ENCODE measurements at regions not wholly inside any gene's neighbourhood (a gene's known extent, or its start where the extent isn't known, plus 50 kb on each side); places are given as distances from the start of the nearest gene placed in this dataset.

DNA sequence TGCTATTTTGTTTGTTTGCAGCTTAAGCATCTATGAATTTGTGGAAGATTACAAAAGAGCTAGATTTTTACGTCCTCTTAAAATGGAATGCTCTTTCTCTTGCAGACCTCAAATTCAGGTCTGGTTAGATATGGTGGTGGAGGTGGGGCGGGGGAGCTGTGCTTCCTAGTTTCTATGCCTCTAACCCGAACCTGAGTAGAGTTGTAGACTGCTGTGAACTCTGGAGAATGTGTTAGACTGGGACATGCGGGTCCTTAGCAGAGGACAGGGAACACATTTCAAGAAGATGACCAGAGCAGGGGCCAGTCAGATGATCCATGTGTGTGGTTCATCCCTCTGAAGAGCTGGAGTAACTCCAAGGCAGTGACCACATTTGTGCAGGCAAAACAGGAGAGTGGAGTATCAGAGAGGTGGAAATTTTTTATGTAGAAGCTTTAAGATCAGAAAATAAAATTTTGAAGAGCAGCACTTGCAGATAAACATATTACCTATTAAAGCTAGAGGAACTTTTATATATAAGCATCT, 154.9 kb downstream of the FAM174A start:
- Histone ChIP-seq H3K4me1 (ENCODE audit: control insufficient read depth in 2 of 3, insufficient read depth in 2 of 3, low read depth in 1 of 3, low read length in 3 of 3) (no peaks in the 10 kb centered on the region), H3K4me3 (ENCODE audit: low read length in 3 of 3) (no peak overlapping the region), H3K36me3 (ENCODE audit: control insufficient read depth in 2 of 3, insufficient read depth in 3 of 3, low read length in 3 of 3) (no peaks in the 10 kb centered on the region), H3K9ac (ENCODE audit: low read length in 3 of 3) (no peak overlapping the region), H3K27me3 (ENCODE audit: control insufficient read depth, insufficient read depth, low read length) (no peaks in the 10 kb centered on the region), H3K27ac (ENCODE audit: low read depth in 2 of 2, low read length in 2 of 2) (no peak overlapping the region), H3K9me3 (ENCODE audit: control insufficient read depth in 2 of 3, insufficient read depth in 1 of 3, low read length in 3 of 3) (no peaks in the 10 kb centered on the region)
- no peak for FAIRE-seq
- intact Hi-C loops (cut with DNase I): no loop called here
- no peak for DNase-seq
- TF ChIP-seq, protein P1, sequence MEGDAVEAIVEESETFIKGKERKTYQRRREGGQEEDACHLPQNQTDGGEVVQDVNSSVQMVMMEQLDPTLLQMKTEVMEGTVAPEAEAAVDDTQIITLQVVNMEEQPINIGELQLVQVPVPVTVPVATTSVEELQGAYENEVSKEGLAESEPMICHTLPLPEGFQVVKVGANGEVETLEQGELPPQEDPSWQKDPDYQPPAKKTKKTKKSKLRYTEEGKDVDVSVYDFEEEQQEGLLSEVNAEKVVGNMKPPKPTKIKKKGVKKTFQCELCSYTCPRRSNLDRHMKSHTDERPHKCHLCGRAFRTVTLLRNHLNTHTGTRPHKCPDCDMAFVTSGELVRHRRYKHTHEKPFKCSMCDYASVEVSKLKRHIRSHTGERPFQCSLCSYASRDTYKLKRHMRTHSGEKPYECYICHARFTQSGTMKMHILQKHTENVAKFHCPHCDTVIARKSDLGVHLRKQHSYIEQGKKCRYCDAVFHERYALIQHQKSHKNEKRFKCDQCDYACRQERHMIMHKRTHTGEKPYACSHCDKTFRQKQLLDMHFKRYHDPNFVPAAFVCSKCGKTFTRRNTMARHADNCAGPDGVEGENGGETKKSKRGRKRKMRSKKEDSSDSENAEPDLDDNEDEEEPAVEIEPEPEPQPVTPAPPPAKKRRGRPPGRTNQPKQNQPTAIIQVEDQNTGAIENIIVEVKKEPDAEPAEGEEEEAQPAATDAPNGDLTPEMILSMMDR (IDR thresholded peaks at IDR 0.05; ENCODE audit: borderline replicate concordance, extremely low read depth, insufficient read depth): no peak

DNA sequence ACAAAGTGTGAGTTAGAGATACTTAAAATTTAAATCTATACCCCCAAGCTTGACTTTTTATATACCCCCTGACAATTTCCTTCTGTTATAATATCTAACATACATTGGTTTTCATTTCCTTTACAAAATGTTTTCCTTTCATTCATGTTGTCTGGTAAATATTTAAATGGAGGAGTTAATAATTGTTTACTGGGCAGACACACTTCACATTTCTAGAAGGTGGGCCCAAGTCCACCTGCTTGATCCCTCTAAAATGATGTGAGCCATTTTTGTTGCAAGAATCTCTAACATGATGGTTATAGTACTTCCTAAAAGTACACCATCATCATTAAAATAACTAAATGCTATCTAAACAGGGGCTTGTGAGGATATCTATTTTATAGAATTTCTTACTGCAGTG, 155.9 kb downstream of the FAM174A start:
- intact Hi-C loops (cut with DNase I): no loop called here
- TF ChIP-seq, protein P1 (IDR thresholded peaks at IDR 0.05; ENCODE audit: borderline replicate concordance, extremely low read depth, insufficient read depth): no peak
- no peak overlapping the region for H3K9ac ChIP-seq (ENCODE audit: low read length in 3 of 3)
- peak in 2 of 5 donors; percentile 8 to 10 for DNase-seq
- no peaks in the 10 kb centered on the region for H3K4me1 ChIP-seq (ENCODE audit: control insufficient read depth in 2 of 3, insufficient read depth in 2 of 3, low read depth in 1 of 3, low read length in 3 of 3)
- no peak overlapping the region for H3K4me3 ChIP-seq (ENCODE audit: low read length in 3 of 3)
- no peaks in the 10 kb centered on the region for H3K36me3 ChIP-seq (ENCODE audit: control insufficient read depth in 2 of 3, insufficient read depth in 3 of 3, low read length in 3 of 3)
- H3K27me3 ChIP-seq (ENCODE audit: control insufficient read depth, insufficient read depth, low read length): no peaks in the 10 kb centered on the region
- no peaks in the 10 kb centered on the region for H3K9me3 ChIP-seq (ENCODE audit: control insufficient read depth in 2 of 3, insufficient read depth in 1 of 3, low read length in 3 of 3)
- H3K27ac ChIP-seq (ENCODE audit: low read depth in 2 of 2, low read length in 2 of 2): no peak overlapping the region
- FAIRE-seq: no peak

DNA sequence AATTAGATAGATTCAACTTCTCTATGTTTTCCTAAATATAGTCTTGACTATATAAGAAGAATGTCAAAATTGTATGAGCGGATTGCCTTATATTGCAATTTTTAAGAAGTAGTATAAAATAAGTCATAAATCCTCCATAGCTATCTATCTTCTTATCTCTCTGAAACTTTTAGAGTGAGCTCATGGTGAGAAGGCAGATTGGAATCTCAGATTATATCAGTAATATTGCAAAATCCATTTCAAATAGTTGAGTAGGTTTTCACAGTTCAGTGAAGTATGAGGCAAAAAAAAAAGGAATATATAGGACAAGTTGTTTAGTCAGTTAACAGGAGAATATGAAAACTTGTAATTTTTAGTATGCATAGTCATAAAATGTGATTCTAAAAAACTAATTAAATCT, 156.4 kb downstream of the FAM174A start:
- TF ChIP-seq, protein P1 (IDR thresholded peaks at IDR 0.05; ENCODE audit: borderline replicate concordance, extremely low read depth, insufficient read depth): no peak
- H3K9me3 ChIP-seq (ENCODE audit: control insufficient read depth in 2 of 3, insufficient read depth in 1 of 3, low read length in 3 of 3): no peaks in the 10 kb centered on the region
- no peak overlapping the region for H3K27ac ChIP-seq (ENCODE audit: low read depth in 2 of 2, low read length in 2 of 2)
- H3K4me3 ChIP-seq (ENCODE audit: low read length in 3 of 3): no peak overlapping the region
- H3K36me3 ChIP-seq (ENCODE audit: control insufficient read depth in 2 of 3, insufficient read depth in 3 of 3, low read length in 3 of 3): no peaks in the 10 kb centered on the region
- no peaks in the 10 kb centered on the region for H3K27me3 ChIP-seq (ENCODE audit: control insufficient read depth, insufficient read depth, low read length)
- intact Hi-C loops (cut with DNase I): no loop called here
- H3K4me1 ChIP-seq (ENCODE audit: control insufficient read depth in 2 of 3, insufficient read depth in 2 of 3, low read depth in 1 of 3, low read length in 3 of 3): no peaks in the 10 kb centered on the region
- H3K9ac ChIP-seq (ENCODE audit: low read length in 3 of 3): no peak overlapping the region
- no peak for DNase-seq
- FAIRE-seq: no peak

DNA sequence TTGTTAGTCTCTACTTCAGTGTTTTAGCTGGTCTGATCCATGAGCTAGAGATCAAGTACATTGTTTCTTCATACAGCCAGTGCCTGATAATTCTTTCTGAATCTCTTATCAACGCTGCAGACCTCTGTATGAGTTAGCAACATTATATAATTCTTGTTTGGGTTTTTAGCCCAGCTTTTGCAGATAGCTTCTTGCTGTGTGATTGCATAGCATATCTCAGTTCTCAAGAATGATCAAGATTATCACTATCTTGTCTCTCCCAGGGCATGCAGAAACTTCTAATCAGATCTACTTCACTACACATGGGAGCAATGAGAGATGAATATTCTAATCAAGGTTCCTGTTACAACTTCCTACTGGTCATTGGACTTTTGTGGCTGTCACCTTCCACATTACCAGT, 158.3 kb downstream of the FAM174A start:
- Histone ChIP-seq H3K27ac (ENCODE audit: low read depth in 2 of 2, low read length in 2 of 2) (no peak overlapping the region), H3K36me3 (ENCODE audit: control insufficient read depth in 2 of 3, insufficient read depth in 3 of 3, low read length in 3 of 3) (no peaks in the 10 kb centered on the region), H3K4me3 (ENCODE audit: low read length in 3 of 3) (no peak overlapping the region), H3K9ac (ENCODE audit: low read length in 3 of 3) (no peak overlapping the region), H3K9me3 (ENCODE audit: control insufficient read depth in 2 of 3, insufficient read depth in 1 of 3, low read length in 3 of 3) (no peaks in the 10 kb centered on the region), H3K4me1 (ENCODE audit: control insufficient read depth in 2 of 3, insufficient read depth in 2 of 3, low read depth in 1 of 3, low read length in 3 of 3) (no peaks in the 10 kb centered on the region), H3K27me3 (ENCODE audit: control insufficient read depth, insufficient read depth, low read length) (no peaks in the 10 kb centered on the region)
- TF ChIP-seq, protein P1 (IDR thresholded peaks at IDR 0.05; ENCODE audit: borderline replicate concordance, extremely low read depth, insufficient read depth): no peak
- FAIRE-seq (no peak), DNase-seq (no peak)
- intact Hi-C loops (cut with DNase I): no loop called here

All from kidney (tissue), 13 donors.